ENCODE measurements at regions not wholly inside any gene's neighbourhood (a gene's known extent, or its start where the extent isn't known, plus 50 kb on each side); places are given as distances from the start of the nearest gene placed in this dataset.

GRCh38 chr2:12192762-12193161 is 446.3 kb downstream of the LPIN1 start:
- Histone ChIP-seq H3K36me3 (ENCODE audit: low read depth, missing control alignments) (no peaks in the 10 kb centered on the region), H3K27me3 (no peaks in the 10 kb centered on the region), H3K27ac (no peak overlapping the region), H3K4me3 (no peak overlapping the region), H3K9me3 (no peaks in the 10 kb centered on the region), H3K4me1 (no peaks in the 10 kb centered on the region)
- WGBS, 2 donors: 71 to 81% methylated on average over 5 of the region's 5 CpGs
- no peak for DNase-seq
- intact Hi-C loops (cut with DNase I; ENCODE audit: low total_unique reads): no loop called here
- TF ChIP-seq CTCF (IDR thresholded peaks at IDR 0.05): no peak
- TF ChIP-seq POLR2A (IDR thresholded peaks at IDR 0.05): no peak

GRCh38 chr2:12194968-12195367 is 448.5 kb downstream of the LPIN1 start:
- no peak for DNase-seq
- no peak for TF ChIP-seq POLR2A (IDR thresholded peaks at IDR 0.05)
- TF ChIP-seq CTCF (IDR thresholded peaks at IDR 0.05): no peak
- Histone ChIP-seq H3K36me3 (ENCODE audit: low read depth, missing control alignments) (no peaks in the 10 kb centered on the region), H3K9me3 (no peaks in the 10 kb centered on the region), H3K27ac (no peak overlapping the region), H3K27me3 (no peaks in the 10 kb centered on the region), H3K4me3 (no peak overlapping the region), H3K4me1 (no peaks in the 10 kb centered on the region)
- intact Hi-C loops (cut with DNase I; ENCODE audit: low total_unique reads): no loop called here
- WGBS, 2 donors: 88 to 91% methylated on average over 1 of the region's 1 CpG

- WGBS, 2 donors: 93 to 94% methylated on average over 1 of the region's 1 CpG
- no peak for TF ChIP-seq POLR2A (IDR thresholded peaks at IDR 0.05)
- TF ChIP-seq CTCF (IDR thresholded peaks at IDR 0.05): no peak
- Histone ChIP-seq H3K27ac (no peak overlapping the region), H3K4me3 (no peak overlapping the region), H3K36me3 (ENCODE audit: low read depth, missing control alignments) (no peaks in the 10 kb centered on the region), H3K4me1 (no peaks in the 10 kb centered on the region), H3K27me3 (no peaks in the 10 kb centered on the region), H3K9me3 (no peaks in the 10 kb centered on the region)
- intact Hi-C loops (cut with DNase I; ENCODE audit: low total_unique reads): no loop called here
- no peak for DNase-seq
Observed at GRCh38 chr2:12196495-12196894, 450.1 kb downstream of the LPIN1 start.

- intact Hi-C loops (cut with DNase I; ENCODE audit: low total_unique reads): no loop called here
- WGBS, 2 donors: 80 to 96% methylated on average over 1 of the region's 1 CpG
- no peak overlapping the region for H3K27ac ChIP-seq
- no peak for DNase-seq
- no peaks in the 10 kb centered on the region for H3K9me3 ChIP-seq
- H3K4me1 ChIP-seq: no peaks in the 10 kb centered on the region
- no peaks in the 10 kb centered on the region for H3K27me3 ChIP-seq
- H3K36me3 ChIP-seq (ENCODE audit: low read depth, missing control alignments): no peaks in the 10 kb centered on the region
- no peak for TF ChIP-seq POLR2A (IDR thresholded peaks at IDR 0.05)
- TF ChIP-seq CTCF (IDR thresholded peaks at IDR 0.05): no peak
- no peak overlapping the region for H3K4me3 ChIP-seq
Observed at GRCh38 chr2:12197133-12197532, 450.7 kb downstream of the LPIN1 start.

- Histone ChIP-seq H3K36me3 (ENCODE audit: low read depth, missing control alignments) (no peaks in the 10 kb centered on the region), H3K4me3 (no peak overlapping the region), H3K4me1 (peaks cover 7% of the 10 kb centered on the region), H3K27me3 (no peaks in the 10 kb centered on the region), H3K27ac (no peak overlapping the region), H3K9me3 (no peaks in the 10 kb centered on the region)
- intact Hi-C loops (cut with DNase I; ENCODE audit: low total_unique reads): no loop called here
- TF ChIP-seq CTCF (IDR thresholded peaks at IDR 0.05) (no peak), POLR2A (IDR thresholded peaks at IDR 0.05) (no peak)
- 78 to 91% methylated on average over 8 of the region's 8 CpGs for WGBS, 2 donors
- no peak for DNase-seq
Observed at GRCh38 chr2:12199491-12200211, 453.2 kb downstream of the LPIN1 start.
